GM12872 (cell line): ENCODE measurements at regions not wholly inside any gene's neighbourhood (a gene's known extent, or its start where the extent isn't known, plus 50 kb on each side); places are given as distances from the start of the nearest gene placed in this dataset.

Experiments used
- CTCF ChIP-seq: IDR thresholded peaks from 3 replicates; pipeline ENCODE4 v1.5.1; 2011; ENCODE audit warnings: low read depth, mild to moderate bottlenecking, low read length, moderate library complexity; ENCODE audit not compliant: insufficient read depth

GRCh38 chr14:71488703-71489191 is 443.5 kb upstream of the RGS6 start:
- TF ChIP-seq CTCF = no peak

- TF ChIP-seq CTCF = no peak
Measured at GRCh38 chr14:71489742-71490141, 442.5 kb upstream of the RGS6 start.

GRCh38 chr14:71491931-71492330 is 440.3 kb upstream of the RGS6 start:
- no peak for TF ChIP-seq CTCF

GRCh38 chr14:71492346-71492745 is 439.9 kb upstream of the RGS6 start:
- TF ChIP-seq CTCF = no peak

GRCh38 chr14:71497645-71498086 is 434.6 kb upstream of the RGS6 start:
- TF ChIP-seq CTCF = no peak

GRCh38 chr14:71498212-71498611 is 434.0 kb upstream of the RGS6 start:
- no peak for TF ChIP-seq CTCF

GRCh38 chr14:71499018-71499417 is 433.2 kb upstream of the RGS6 start:
- no peak for TF ChIP-seq CTCF
